ENCODE measurements at regions not wholly inside any gene's neighbourhood (a gene's known extent, or its start where the extent isn't known, plus 50 kb on each side); places are given as distances from the start of the nearest gene placed in this dataset.

DNA sequence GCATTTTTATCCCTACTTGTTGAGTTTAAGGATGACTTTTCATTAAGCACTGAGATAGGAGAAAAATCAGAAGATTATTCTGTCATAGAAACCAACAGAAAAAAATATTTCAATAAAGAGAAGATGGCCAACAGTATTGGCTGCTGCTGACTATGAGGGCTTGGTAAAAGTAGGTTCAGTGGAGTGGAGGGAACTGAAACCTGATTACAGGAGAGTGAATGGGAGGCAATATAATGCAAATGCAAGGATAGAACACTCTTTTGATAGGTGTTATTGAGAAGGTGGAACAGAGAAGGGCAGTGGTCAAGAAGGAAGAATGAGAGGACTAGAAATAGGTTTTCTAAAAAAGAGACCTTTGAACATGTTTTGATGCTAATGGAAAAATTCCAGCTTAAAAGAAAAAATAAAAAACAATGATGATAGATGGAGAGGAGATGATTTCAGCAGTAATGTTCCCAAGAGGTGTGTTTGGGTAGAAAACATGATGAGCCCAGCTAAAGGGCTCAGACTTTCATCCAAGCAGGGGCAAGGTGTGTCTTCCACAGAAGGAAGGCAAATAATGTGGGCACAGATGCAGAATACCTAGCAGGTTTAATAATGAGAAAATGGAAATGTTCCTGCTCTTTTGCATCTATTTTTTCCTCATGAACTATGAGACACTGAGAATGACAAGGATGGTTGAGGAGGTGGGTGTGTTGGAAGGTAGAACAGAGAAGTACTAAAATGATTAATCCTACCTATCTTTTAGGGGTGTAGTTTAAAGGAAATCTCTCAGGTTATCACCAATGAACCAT is 397.9 kb upstream of the GOLIM4 start:
- DNase-seq (ENCODE audit: low read depth): no peak
- TF ChIP-seq, protein P1, sequence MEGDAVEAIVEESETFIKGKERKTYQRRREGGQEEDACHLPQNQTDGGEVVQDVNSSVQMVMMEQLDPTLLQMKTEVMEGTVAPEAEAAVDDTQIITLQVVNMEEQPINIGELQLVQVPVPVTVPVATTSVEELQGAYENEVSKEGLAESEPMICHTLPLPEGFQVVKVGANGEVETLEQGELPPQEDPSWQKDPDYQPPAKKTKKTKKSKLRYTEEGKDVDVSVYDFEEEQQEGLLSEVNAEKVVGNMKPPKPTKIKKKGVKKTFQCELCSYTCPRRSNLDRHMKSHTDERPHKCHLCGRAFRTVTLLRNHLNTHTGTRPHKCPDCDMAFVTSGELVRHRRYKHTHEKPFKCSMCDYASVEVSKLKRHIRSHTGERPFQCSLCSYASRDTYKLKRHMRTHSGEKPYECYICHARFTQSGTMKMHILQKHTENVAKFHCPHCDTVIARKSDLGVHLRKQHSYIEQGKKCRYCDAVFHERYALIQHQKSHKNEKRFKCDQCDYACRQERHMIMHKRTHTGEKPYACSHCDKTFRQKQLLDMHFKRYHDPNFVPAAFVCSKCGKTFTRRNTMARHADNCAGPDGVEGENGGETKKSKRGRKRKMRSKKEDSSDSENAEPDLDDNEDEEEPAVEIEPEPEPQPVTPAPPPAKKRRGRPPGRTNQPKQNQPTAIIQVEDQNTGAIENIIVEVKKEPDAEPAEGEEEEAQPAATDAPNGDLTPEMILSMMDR (conservative IDR thresholded peaks at IDR 0.05; ENCODE audit: low read length): no peak
- no peak overlapping the region for H3K4me3 ChIP-seq (ENCODE audit: low read length)

DNA sequence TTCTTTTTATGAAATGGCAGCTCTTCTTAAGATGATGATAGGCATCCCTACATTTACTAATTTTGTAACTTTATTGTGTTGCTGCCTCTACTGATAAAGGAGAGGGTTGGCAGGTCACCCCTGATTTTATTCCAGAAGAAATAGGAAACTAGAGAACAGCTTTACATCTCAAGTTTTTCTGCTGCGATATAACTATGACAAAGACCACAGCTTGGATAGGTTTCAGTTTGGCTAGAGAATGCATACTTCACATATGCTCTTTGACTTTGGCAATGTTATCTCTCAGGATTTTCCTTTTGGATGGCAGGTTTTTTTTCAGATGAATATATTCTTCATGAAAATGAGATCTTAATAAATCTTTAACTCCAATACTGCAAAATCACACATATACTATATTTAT is 395.3 kb upstream of the GOLIM4 start:
- DNase-seq (ENCODE audit: low read depth): no peak
- H3K4me3 ChIP-seq (ENCODE audit: low read length): no peak overlapping the region
- TF ChIP-seq, protein P1 (conservative IDR thresholded peaks at IDR 0.05; ENCODE audit: low read length): no peak

GRCh38 chr3:168489301-168489700 is 393.6 kb upstream of the GOLIM4 start:
- H3K4me3 ChIP-seq (ENCODE audit: low read length): no peak overlapping the region
- no peak for DNase-seq (ENCODE audit: low read depth)
- TF ChIP-seq, protein P1 (conservative IDR thresholded peaks at IDR 0.05; ENCODE audit: low read length): no peak

GRCh38 chr3:168485936-168486335 is 390.2 kb upstream of the GOLIM4 start:
- H3K4me3 ChIP-seq (ENCODE audit: low read length): no peak overlapping the region
- no peak for DNase-seq (ENCODE audit: low read depth)
- TF ChIP-seq, protein P1 (conservative IDR thresholded peaks at IDR 0.05; ENCODE audit: low read length): no peak

GRCh38 chr3:168476360-168476980 is 380.7 kb upstream of the GOLIM4 start:
- TF ChIP-seq, protein P1 (conservative IDR thresholded peaks at IDR 0.05; ENCODE audit: low read length): no peak
- no peak overlapping the region for H3K4me3 ChIP-seq (ENCODE audit: low read length)
- DNase-seq (ENCODE audit: low read depth): no peak

- no peak overlapping the region for H3K4me3 ChIP-seq (ENCODE audit: low read length)
- no peak for DNase-seq (ENCODE audit: low read depth)
- TF ChIP-seq, protein P1 (conservative IDR thresholded peaks at IDR 0.05; ENCODE audit: low read length): no peak
Measured at GRCh38 chr3:168475704-168476103, 380.0 kb upstream of the GOLIM4 start.
